Left hindlimb (tissue), 1 donor: ENCODE measurements at regions not wholly inside any gene's neighbourhood (a gene's known extent, or its start where the extent isn't known, plus 50 kb on each side); places are given as distances from the start of the nearest gene placed in this dataset.
A peak's percentile ranks its signal among the peaks of the same experiment; 100 is the strongest.

Experiments used
- DNase-seq: peaks from one replicate; pipeline ENCODE4 v3.0.0-alpha.2; 2018

- DNase-seq = no peak
Observed at GRCh38 chr5:10842823-10843222, 81.8 kb upstream of the DAP start.

GRCh38 chr5:10839916-10840599, 79.0 kb upstream of the DAP start:
- DNase-seq = no peak

DNA sequence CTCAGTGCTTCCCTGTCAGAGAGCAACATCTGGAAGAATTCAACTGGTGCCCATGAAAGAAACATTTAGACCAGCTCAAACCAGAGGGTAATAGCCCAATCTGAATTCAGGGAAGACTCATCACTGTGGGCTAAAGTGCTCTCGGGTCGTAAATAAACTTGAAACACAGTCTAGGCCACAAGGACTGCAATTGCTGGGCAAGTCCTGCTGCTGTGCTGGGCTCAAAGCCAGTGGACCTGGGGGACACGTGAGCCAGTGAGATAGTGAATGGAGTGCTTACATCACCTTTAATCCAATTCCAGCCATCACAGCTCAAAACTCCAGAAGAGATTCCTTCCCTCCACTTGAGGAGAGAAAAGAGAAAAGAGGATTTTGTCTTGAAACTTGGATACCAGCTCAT, 78.1 kb upstream of the DAP start:
- DNase-seq = no peak

- DNase-seq = no peak
Observed at GRCh38 chr5:10838038-10838437, 77.0 kb upstream of the DAP start.

DNA sequence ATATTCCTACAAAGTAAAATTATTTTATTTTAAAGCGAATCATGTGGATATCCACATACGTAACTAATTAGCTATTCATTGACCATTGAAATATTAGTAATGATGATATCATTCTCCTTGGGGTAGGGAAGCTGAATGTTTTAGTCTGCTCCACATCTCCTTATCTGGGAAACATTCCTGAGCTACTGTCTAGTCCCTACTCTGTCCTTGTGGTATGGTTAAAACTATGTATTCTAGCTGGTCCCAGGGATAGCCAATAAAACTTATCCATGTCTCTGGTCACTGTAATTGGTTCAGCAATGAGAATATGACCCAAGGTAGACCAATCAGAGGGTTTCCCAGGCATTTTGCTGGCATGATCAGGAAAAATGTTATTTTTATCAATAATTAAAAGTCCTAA, 76.0 kb upstream of the DAP start:
- no peak for DNase-seq

GRCh38 chr5:10834695-10835094, 73.7 kb upstream of the DAP start:
- DNase-seq = no peak

DNA sequence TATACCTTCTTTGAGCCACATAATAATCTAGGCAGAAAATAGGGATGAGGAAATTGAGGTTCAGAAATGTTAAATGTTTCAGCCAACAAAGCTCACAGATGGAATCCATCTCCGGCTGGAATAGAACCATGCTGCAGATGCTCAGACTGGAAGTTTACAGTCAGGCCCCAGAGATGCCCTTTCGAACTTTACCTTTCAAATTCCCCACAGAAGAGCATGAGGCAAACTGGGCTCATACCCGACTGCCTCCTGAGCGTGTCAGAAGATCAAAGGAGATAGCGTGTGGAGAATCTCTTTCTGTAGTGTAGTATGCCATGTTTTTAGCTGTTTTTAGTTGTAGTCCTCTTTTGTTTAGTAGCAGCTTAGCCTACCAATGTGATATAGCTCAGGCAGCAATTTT, 72.0 kb upstream of the DAP start:
- no peak for DNase-seq

- no peak for DNase-seq
Observed at GRCh38 chr5:10832421-10832820, 71.4 kb upstream of the DAP start.

GRCh38 chr5:10831419-10831818, 70.4 kb upstream of the DAP start:
- peak; percentile 56 for DNase-seq

GRCh38 chr5:10828241-10828640, 67.2 kb upstream of the DAP start:
- DNase-seq = no peak

DNA sequence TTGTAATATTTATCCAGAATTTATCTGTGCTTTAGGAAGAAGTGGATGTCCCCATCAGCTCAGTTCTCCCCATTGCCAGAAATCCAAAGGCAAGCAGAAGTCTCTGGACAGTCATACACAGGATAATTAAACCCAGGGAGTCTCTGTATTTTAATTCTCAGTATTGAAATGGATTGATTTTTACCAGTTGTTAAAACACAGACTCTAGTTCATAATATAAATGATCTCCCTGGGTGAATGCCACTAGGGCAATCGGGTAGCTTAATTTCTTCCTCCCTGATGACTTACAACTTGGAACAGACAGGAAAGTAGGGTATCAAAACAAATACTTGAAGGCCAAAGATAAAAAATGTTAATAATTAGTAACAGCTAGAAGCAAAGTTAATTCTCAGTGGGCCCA, 66.5 kb upstream of the DAP start:
- DNase-seq = no peak

DNA sequence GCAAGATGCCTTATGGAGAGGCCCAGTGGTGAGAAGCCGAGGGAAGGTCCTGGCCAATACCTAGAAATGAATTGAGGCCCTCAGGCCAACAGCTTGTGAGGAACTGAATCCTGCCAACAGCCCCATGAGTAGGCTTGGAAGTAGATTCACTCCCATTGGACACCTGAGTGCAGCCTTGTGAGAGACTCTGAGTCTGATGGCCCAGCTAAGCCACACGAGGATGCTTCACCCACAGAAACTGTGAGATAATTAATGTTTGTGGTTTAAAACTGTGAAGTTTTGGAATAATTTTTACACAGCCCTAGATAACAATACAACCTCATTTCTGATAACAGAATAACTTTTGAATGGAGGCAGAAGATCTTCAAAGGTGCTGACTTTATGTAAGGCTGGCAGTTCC, 65.9 kb upstream of the DAP start:
- DNase-seq = no peak

GRCh38 chr5:10825897-10826644, 65.0 kb upstream of the DAP start:
- no peak for DNase-seq

DNA sequence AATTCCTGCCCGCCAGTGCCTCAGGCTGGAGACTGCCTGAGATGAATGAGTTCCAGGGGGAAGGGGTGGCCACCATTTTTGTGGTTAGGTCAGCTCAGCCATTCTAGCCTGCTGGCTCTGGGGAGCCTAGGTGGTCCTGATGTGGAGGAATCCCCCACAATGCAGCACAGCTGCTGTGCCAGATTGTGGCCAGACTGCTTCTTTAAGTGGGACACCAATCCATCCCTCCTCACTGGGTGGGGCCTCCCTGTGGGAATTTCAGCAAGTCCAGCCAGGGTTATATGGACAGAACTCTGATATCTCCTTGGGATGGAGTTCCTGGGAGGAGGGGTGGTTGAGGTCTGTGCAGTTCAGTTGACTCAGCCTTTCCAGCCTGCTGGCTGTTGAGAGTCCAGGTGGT, 51.2 kb upstream of the DAP start:
- no peak for DNase-seq
